Brain microvascular endothelial cell (primary cell): ENCODE measurements at regions not wholly inside any gene's neighbourhood (a gene's known extent, or its start where the extent isn't known, plus 50 kb on each side); places are given as distances from the start of the nearest gene placed in this dataset.
A peak's percentile ranks its signal among the peaks of the same experiment; 100 is the strongest.

ENCODE experiments used
- DNase-seq: peaks from one replicate; pipeline ENCODE4 v3.0.0-alpha.2; 2020
- H3K27ac ChIP-seq: fragments of 250-450 bp; sonication (Bioruptor Pico); 2 replicates; pipeline ENCODE4 v1.5.1; 2020; ENCODE audit warnings: mild to moderate bottlenecking, moderate library complexity
- H3K27me3 ChIP-seq: fragments of 250-450 bp; sonication (Bioruptor Pico); replicated peaks from 2 replicates; pipeline ENCODE4 v1.5.1; 2020; ENCODE audit warnings: mild to moderate bottlenecking
- H3K36me3 ChIP-seq: fragments of 250-450 bp; sonication (Bioruptor Pico); replicated peaks from 2 replicates; pipeline ENCODE4 v1.5.1; 2020; ENCODE audit warnings: mild to moderate bottlenecking
- H3K4me3 ChIP-seq: 2 replicates; pipeline ENCODE4 v1.5.1; 2011; ENCODE audit warnings: low read depth, mild to moderate bottlenecking, control low read depth, low read length, moderate library complexity
- in situ Hi-C: cut with HindIII; loops from 2 replicates; pipeline ENCODE4 v1.10.0; 2017; ENCODE audit warnings: low sequenced_read_pairs, low pct_ligation_motif_present
- TF ChIP-seq, protein P1 (sequence below): IDR thresholded peaks from 2 replicates; pipeline ENCODE4 v1.5.1; 2011; ENCODE audit warnings: low read depth, mild to moderate bottlenecking, moderate library complexity, low read length, control low read depth, inconsistent platforms; ENCODE audit errors: missing control alignments

DNA sequence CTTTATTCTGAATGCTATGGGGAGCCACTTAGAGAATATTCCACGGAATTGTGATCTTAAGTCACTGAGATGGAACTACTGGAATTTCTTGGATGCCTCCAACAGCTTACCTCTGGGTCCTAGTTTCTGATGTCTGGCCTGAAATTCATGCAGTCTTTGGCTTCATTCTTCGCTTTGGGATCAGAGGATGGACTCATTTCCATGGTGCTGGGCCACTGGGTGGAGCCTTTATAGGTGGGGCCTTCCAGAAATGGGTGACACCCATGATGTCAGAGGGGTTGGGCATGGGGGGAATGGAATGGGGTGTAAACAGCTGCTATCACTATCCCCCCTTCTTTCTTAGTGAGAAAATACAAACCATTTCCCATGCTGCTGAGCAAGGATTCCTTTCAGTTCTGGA, 73.7 kb upstream of the FGGY start:
- Histone ChIP-seq H3K27me3 (no peaks in the 10 kb centered on the region), H3K4me3 (no peak overlapping the region), H3K36me3 (no peaks in the 10 kb centered on the region), H3K27ac (no peak overlapping the region)
- TF ChIP-seq, protein P1, sequence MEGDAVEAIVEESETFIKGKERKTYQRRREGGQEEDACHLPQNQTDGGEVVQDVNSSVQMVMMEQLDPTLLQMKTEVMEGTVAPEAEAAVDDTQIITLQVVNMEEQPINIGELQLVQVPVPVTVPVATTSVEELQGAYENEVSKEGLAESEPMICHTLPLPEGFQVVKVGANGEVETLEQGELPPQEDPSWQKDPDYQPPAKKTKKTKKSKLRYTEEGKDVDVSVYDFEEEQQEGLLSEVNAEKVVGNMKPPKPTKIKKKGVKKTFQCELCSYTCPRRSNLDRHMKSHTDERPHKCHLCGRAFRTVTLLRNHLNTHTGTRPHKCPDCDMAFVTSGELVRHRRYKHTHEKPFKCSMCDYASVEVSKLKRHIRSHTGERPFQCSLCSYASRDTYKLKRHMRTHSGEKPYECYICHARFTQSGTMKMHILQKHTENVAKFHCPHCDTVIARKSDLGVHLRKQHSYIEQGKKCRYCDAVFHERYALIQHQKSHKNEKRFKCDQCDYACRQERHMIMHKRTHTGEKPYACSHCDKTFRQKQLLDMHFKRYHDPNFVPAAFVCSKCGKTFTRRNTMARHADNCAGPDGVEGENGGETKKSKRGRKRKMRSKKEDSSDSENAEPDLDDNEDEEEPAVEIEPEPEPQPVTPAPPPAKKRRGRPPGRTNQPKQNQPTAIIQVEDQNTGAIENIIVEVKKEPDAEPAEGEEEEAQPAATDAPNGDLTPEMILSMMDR = no peak
- DNase-seq = no peak
- in situ Hi-C loops = no loop called here

DNA sequence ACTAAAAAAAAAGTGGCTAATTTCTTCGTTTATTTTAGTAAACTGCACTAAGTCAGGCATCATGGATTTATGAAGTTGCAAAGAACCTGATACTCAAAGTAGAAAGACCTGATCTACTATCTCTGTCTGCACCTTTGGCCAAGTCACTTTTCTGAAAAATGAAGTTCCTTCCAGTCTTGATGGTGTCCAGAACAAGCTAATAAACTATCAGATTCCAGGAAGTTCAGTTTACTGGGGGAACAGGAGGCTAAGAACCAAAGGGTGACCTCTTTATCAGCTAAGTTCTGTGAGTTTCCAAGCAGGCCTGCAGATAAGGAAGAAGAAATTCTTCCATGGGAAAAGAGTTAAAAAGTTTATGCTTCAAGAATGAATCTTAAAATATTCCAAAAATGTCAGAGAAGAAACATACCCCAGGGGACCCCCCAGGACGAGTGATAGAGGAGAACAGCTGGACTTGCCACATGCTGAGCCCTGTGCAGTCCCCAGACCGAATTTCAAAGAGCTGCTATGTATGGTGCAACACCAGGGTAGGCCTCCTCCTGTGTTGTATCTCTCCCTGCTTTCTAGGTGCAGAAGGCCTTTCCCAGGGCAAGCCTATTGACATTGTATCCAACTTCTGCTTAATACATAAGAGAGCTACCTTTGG, 72.8 kb upstream of the FGGY start:
- Histone ChIP-seq H3K36me3 (no peaks in the 10 kb centered on the region), H3K27ac (no peak overlapping the region), H3K4me3 (no peak overlapping the region), H3K27me3 (no peaks in the 10 kb centered on the region)
- in situ Hi-C loops = no loop called here
- peak; percentile 41 for DNase-seq
- TF ChIP-seq, protein P1 = no peak

- no peaks in the 10 kb centered on the region for H3K27me3 ChIP-seq
- in situ Hi-C loops = no loop called here
- TF ChIP-seq, protein P1 = no peak
- DNase-seq = no peak
- H3K36me3 ChIP-seq = no peaks in the 10 kb centered on the region
- no peak overlapping the region for H3K4me3 ChIP-seq
- H3K27ac ChIP-seq = no peak overlapping the region
These were observed 71.1 kb upstream of the FGGY start for GRCh38 chr1:59225594-59226316.

DNA sequence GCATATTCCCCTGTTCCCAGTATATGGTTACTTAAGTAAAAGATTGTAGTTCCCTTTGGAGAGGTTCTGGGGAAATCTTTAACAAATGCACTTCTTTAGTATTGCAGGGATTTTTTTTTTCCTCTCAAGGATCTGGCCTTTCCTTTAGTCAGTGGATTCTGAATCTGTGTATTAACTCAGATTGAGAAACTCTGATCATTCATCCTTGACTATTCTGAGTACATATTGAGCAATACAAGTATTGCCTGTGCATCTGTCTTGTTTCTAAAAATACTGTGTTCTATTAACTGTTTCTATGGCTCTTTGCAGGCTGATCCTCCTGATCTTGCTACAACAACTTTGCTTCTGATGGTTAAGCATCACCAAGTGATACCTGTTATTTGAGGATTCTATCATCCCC, 67.8 kb upstream of the FGGY start:
- in situ Hi-C loops = no loop called here

GRCh38 chr1:59230622-59231021, 66.3 kb upstream of the FGGY start:
- in situ Hi-C loops = no loop called here
- H3K27ac ChIP-seq = no peak overlapping the region
- no peak for DNase-seq
- no peak overlapping the region for H3K4me3 ChIP-seq
- no peaks in the 10 kb centered on the region for H3K36me3 ChIP-seq
- TF ChIP-seq, protein P1 = no peak
- no peaks in the 10 kb centered on the region for H3K27me3 ChIP-seq

More for the DNA sequence above, 67.8 kb upstream of the FGGY start:
- TF ChIP-seq, protein P1 = no peak
- Histone ChIP-seq H3K27ac (no peak overlapping the region), H3K27me3 (no peaks in the 10 kb centered on the region), H3K36me3 (no peaks in the 10 kb centered on the region), H3K4me3 (no peak overlapping the region)
- no peak for DNase-seq

- Histone ChIP-seq H3K4me3 (no peak overlapping the region), H3K27ac (no peak overlapping the region), H3K36me3 (no peaks in the 10 kb centered on the region), H3K27me3 (no peaks in the 10 kb centered on the region)
- TF ChIP-seq, protein P1 = no peak
- in situ Hi-C loops = no loop called here
- no peak for DNase-seq
These were observed 64.7 kb upstream of the FGGY start for GRCh38 chr1:59232216-59232615.
